Panc1 (cell line): ENCODE measurements at regions not wholly inside any gene's neighbourhood (a gene's known extent, or its start where the extent isn't known, plus 50 kb on each side); places are given as distances from the start of the nearest gene placed in this dataset.
"Not testable (repeated sequence)": the region's sequence is repeated elsewhere in the genome, so short reads cannot be mapped to it uniquely, and the experiment has no call there.

ENCODE experiments used
- ATAC-seq: fragments of 200-7000 bp; cut with Tn5 transposase; 2 replicates; pipeline ENCODE4 v1.9.1; 2020; ENCODE audit warnings: mild to moderate bottlenecking, moderate library complexity
- BruUV-seq: library from RNA; stranded (reverse); fragments of 400-500 nt; replicated peaks from 2 replicates; lab custom pipeline; 2021; lab: Mats Ljungman, UMichigan
- CTCF ChIA-PET: fragments of 300-600 bp; sonication (Branson Sonifier 250); formaldehyde crosslinking; loops from one replicate; lab custom pipeline; 2022; ENCODE audit warnings: antibody characterized with exemption; lab: Charles Lee
- POLR2A ChIA-PET: fragments of 300-600 bp; sonication (Branson Sonifier 250); formaldehyde crosslinking; loops from one replicate; lab custom pipeline; 2022; ENCODE audit warnings: antibody characterized with exemption; lab: Charles Lee
- DNase-seq: peaks from one replicate; pipeline ENCODE4 v3.0.0-alpha.2; 2010; ENCODE audit warnings: low read depth, low spot score
- H3K27ac ChIP-seq: 2 replicates; pipeline ENCODE4 v1.5.1; 2011; ENCODE audit warnings: mild to moderate bottlenecking, low read length, inconsistent platforms
- H3K27me3 ChIP-seq: fragments of 200-500 bp; sonication (Bioruptor generic); 2 replicates; pipeline ENCODE4 v1.6.0; 2014; ENCODE audit warnings: low read length, inconsistent platforms; ENCODE audit not compliant: control insufficient read depth, insufficient read depth
- H3K36me3 ChIP-seq: fragments of 200-500 bp; sonication (Bioruptor generic); 2 replicates; pipeline ENCODE4 v1.5.1; 2014; ENCODE audit warnings: inconsistent platforms, mild to moderate bottlenecking, low read length, moderate library complexity; ENCODE audit not compliant: control insufficient read depth, insufficient read depth
- H3K4me1 ChIP-seq: 2 replicates; pipeline ENCODE4 v1.5.1; 2011; ENCODE audit warnings: inconsistent platforms, mild to moderate bottlenecking, low read length, moderate library complexity; ENCODE audit not compliant: control insufficient read depth, insufficient read depth
- H3K4me3 ChIP-seq, 2 experiments: 2 replicates each; pipeline ENCODE4 v1.5.1; 2011 to 2012; ENCODE audit warnings: low read depth in 2 of 2, low read length in 2 of 2, mild to moderate bottlenecking in 2 of 2, inconsistent platforms in 1 of 2, moderate library complexity in 1 of 2
- H3K9me3 ChIP-seq: fragments of 200-500 bp; sonication (Bioruptor generic); 2 replicates; pipeline ENCODE4 v1.5.1; 2014; ENCODE audit warnings: low read depth, mild to moderate bottlenecking, inconsistent platforms, low read length, moderate library complexity; ENCODE audit not compliant: control insufficient read depth, insufficient read depth
- CTCF ChIP-seq: fragments of 450-650 bp; IDR thresholded peaks from 2 replicates; pipeline ENCODE4 v1.5.1; 2017; ENCODE audit warnings: mild to moderate bottlenecking
- POLR2AphosphoS5 ChIP-seq: IDR thresholded peaks from 2 replicates; pipeline ENCODE4 v1.6.1; 2012; ENCODE audit warnings: mild to moderate bottlenecking, low read depth, low read length, moderate library complexity
- REST ChIP-seq, 2 experiments: IDR thresholded peaks; 2 replicates each; pipeline ENCODE4 v1.6.1; 2011 to 2012; ENCODE audit warnings: low read depth in 2 of 2, control low read depth in 1 of 2, low read length in 1 of 2, mild to moderate bottlenecking in 1 of 2, moderate library complexity in 1 of 2; ENCODE audit not compliant: insufficient read depth in 1 of 2
- SIN3A ChIP-seq: IDR thresholded peaks from 2 replicates; pipeline ENCODE4 v1.6.1; 2012; ENCODE audit warnings: low read depth, mild to moderate bottlenecking, low read length, moderate library complexity, borderline replicate concordance; ENCODE audit not compliant: insufficient read depth
- TCF7L2 ChIP-seq: IDR thresholded peaks from 2 replicates; pipeline ENCODE4 v1.6.1; 2011; ENCODE audit warnings: mild to moderate bottlenecking, low read depth, low read length, inconsistent platforms
- in situ Hi-C: cut with HindIII; loops from 2 replicates; pipeline ENCODE4 v1.10.0; 2016; ENCODE audit warnings: low sequenced_read_pairs, low pct_unique_long_range_greater_than_20kb
- intact Hi-C: fragments of 100-400 bp; cut with micrococcal nuclease; formaldehyde crosslinking; loops from one replicate; pipeline ENCODE4 v1.10.0; 2022; ENCODE audit not compliant: unreplicated experiment

- DNase-seq (no peak), ATAC-seq (no peak)
- CTCF ChIA-PET, result no interaction called here
- no TSS peak for BruUV-seq
- H3K4me3 ChIP-seq, result no peak overlapping the region
- H3K36me3 ChIP-seq, result no peaks in the 10 kb centered on the region
- in situ Hi-C loops, result no loop called here
- H3K4me1 ChIP-seq, result no peaks in the 10 kb centered on the region
- no peaks in the 10 kb centered on the region for H3K27me3 ChIP-seq
- POLR2A ChIA-PET, result interaction anchor here (0.6 kb wide), 1 partner anchor 396 kb away, joined by 3 read pairs; no protein-coding TSS in a partner anchor
- no peak for TF ChIP-seq CTCF
- TF ChIP-seq TCF7L2, result no peak
- TF ChIP-seq SIN3A, result no peak
- no peak for TF ChIP-seq POLR2AphosphoS5
- TF ChIP-seq REST (IDR thresholded peaks at IDR 0.05; ENCODE audit: insufficient read depth in 1 of 2, low read depth in 2 of 2, low read length in 1 of 2), result no peak
- no peaks in the 10 kb centered on the region for H3K9me3 ChIP-seq
- intact Hi-C loops, result no loop called here
- H3K27ac ChIP-seq, result no peak overlapping the region
These were observed 202.9 kb upstream of the LRRTM4 start for GRCh38 chr2:77725045-77725444.

- DNase-seq, CTCF ChIA-PET, H3K27ac ChIP-seq, in situ Hi-C loops, H3K36me3 ChIP-seq, intact Hi-C loops, H3K4me3 ChIP-seq, H3K4me1 ChIP-seq, BruUV-seq, ATAC-seq, H3K27me3 ChIP-seq, H3K9me3 ChIP-seq, POLR2A ChIA-PET: not testable (repeated sequence)
These were observed 212.6 kb upstream of the LRRTM4 start for GRCh38 chr2:77734662-77735340.

- intact Hi-C loops, result no loop called here
- CTCF ChIA-PET, result no interaction called here
- Histone ChIP-seq H3K4me1 (no peaks in the 10 kb centered on the region), H3K27me3 (no peaks in the 10 kb centered on the region), H3K36me3 (no peaks in the 10 kb centered on the region), H3K4me3 (no peak overlapping the region), H3K27ac (no peak overlapping the region), H3K9me3 (no peaks in the 10 kb centered on the region)
- in situ Hi-C loops, result no loop called here
- ATAC-seq, result no peak
- TF ChIP-seq TCF7L2, result no peak
- no peak for TF ChIP-seq CTCF
- no peak for TF ChIP-seq POLR2AphosphoS5
- TF ChIP-seq SIN3A, result no peak
- no peak for TF ChIP-seq REST (IDR thresholded peaks at IDR 0.05; ENCODE audit: insufficient read depth in 1 of 2, low read depth in 2 of 2, low read length in 1 of 2)
- POLR2A ChIA-PET, result no interaction called here
- no peak for DNase-seq
- no TSS peak for BruUV-seq
These were observed 215.1 kb upstream of the LRRTM4 start for GRCh38 chr2:77737236-77737635.
